HL-60/S4 (cell line): ENCODE measurements at regions not wholly inside any gene's neighbourhood (a gene's known extent, or its start where the extent isn't known, plus 50 kb on each side); places are given as distances from the start of the nearest gene placed in this dataset.

ENCODE experiments used
- in situ Hi-C: fragments of 300-500 bp; cut with MboI; formaldehyde crosslinking; loops from 2 replicates; pipeline ENCODE4 v1.14.3; 2022; ENCODE audit warnings: low sequenced_read_pairs

DNA sequence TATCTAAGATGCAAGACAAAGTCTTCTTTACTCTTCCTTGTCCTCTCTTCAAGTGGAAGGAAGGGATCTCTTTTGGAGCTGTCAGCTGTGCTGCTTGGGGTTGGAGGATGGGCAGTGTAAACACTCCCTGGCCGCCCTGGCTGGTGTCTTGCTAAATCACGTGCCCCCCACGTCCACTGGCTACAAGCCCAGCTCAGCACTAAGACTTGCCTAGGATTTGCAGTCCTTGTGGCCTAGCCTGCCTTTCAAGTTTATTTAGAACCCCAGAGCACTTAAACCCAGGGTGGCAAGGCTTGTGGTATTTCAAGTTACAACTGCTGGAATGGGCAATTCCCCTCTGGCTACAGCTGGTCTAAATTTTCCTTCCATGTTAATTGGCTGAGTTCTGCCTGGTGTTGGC is 272.4 kb upstream of the MYO3A start:
- in situ Hi-C loops = no loop called here

GRCh38 chr10:25666276-25666675 is 267.8 kb upstream of the MYO3A start:
- in situ Hi-C loops = no loop called here

DNA sequence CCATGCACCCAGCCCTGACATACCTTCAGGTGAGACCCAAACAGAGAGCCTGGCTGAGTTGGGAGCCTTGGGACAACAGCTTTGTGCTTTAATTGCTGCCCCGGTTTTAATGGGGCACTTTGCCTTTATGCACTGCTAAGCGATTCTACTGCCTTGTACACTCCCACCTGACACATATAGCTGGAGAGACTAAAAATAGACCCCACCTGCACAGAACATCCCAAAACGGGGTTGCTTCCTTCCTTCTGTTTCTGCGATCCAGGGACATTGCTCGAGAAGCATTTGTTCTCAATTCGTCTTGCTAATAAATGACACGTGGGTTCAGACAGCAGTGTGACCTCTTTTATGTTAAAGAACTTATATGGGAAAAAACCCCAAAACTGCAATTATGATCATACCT is 258.8 kb upstream of the MYO3A start:
- in situ Hi-C loops = no loop called here

GRCh38 chr10:25675615-25676014 is 258.4 kb upstream of the MYO3A start:
- in situ Hi-C loops = no loop called here

GRCh38 chr10:25678220-25678619 is 255.8 kb upstream of the MYO3A start:
- in situ Hi-C loops = no loop called here

- in situ Hi-C loops = no loop called here
Measured at GRCh38 chr10:25678666-25679065, 255.4 kb upstream of the MYO3A start.

GRCh38 chr10:25682203-25682851 is 251.7 kb upstream of the MYO3A start:
- in situ Hi-C loops = no loop called here

- in situ Hi-C loops = no loop called here
Measured at GRCh38 chr10:25683344-25683743, 250.7 kb upstream of the MYO3A start.

DNA sequence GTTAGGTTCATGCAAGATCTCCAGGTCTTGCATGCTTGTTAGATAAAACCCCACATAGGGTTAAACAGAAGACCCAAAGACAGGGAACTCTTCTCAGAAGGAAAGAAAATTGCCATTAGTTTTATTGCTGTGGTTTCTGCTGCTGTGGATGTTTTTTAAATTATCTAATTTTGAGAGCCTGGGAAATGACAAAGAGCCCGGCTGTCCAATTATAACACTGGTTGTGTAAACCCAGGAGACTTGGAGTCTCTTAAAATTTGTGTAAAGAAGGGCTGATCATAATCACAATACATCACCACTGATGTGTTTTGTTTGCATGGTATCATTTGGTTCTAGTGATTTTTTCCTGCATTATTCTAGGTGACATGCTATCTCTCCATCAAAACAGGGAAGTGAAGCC is 246.5 kb upstream of the MYO3A start:
- in situ Hi-C loops = no loop called here

GRCh38 chr10:25689346-25690100 is 244.5 kb upstream of the MYO3A start:
- in situ Hi-C loops = no loop called here

GRCh38 chr10:25692761-25693160 is 241.3 kb upstream of the MYO3A start:
- in situ Hi-C loops = no loop called here

- in situ Hi-C loops = no loop called here
Measured at GRCh38 chr10:25694206-25694933, 239.7 kb upstream of the MYO3A start.

GRCh38 chr10:25694971-25695370 is 239.1 kb upstream of the MYO3A start:
- in situ Hi-C loops = no loop called here

- in situ Hi-C loops = no loop called here
Measured at GRCh38 chr10:25695586-25695985, 238.4 kb upstream of the MYO3A start.

- in situ Hi-C loops = no loop called here
Measured at GRCh38 chr10:25696013-25696708, 237.9 kb upstream of the MYO3A start.

DNA sequence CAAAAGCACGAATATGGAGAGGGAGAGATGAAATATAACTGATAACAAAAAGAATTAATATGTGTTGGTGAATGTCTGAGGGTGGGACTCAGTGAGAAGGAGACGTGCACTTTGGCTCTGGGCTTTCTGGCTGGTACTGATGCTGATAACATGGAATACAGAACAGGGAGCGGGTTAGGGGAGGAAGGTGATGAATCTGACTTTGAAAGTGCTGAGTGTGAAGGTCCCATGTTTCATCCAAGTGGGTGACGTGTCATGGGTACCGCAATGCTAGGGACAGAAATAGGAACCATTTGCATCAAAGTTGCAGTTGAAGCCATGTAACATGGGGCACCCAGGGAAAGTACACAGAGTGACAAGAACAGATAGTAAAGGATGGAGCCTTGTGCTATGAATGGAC is 236.6 kb upstream of the MYO3A start:
- in situ Hi-C loops = no loop called here

DNA sequence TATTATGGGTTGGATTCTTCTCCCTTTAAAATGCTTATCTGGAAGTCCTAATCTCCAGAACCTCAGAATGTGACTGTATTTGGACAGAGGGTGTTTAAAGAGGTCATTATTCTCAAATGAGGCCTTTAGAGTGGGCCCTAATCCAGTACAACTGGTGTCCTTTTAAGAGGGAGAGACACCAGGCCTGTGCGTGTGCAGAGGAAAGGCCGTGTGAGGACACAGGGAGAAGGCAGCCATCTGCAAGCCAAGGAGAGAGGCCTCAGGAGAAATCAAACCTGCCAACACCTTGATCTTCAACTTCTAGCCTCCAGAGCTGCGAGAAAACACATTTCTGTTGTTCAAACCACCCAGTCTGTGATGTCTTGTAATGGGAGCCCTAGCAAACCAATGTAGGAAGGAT is 235.4 kb upstream of the MYO3A start:
- in situ Hi-C loops = no loop called here

DNA sequence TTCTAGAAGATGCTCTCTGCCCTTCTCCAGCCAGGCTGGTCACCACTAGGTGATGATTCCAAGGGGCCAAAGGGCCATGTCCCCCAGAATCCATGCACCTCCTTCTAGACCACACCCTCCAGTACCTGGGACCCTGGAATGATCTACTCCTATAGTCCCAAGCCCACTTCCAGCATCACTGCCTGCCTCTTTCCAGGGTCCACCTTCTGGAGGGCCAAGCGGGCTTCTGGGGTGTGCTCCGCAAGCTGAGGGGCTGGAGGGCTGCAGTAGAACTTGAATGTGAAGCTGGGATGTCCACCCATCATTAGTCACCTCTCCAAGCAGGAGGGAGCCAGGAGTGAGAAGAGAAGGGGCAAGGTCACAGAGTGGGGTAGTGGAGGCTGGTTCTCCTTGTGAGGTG is 234.4 kb upstream of the MYO3A start:
- in situ Hi-C loops = no loop called here

DNA sequence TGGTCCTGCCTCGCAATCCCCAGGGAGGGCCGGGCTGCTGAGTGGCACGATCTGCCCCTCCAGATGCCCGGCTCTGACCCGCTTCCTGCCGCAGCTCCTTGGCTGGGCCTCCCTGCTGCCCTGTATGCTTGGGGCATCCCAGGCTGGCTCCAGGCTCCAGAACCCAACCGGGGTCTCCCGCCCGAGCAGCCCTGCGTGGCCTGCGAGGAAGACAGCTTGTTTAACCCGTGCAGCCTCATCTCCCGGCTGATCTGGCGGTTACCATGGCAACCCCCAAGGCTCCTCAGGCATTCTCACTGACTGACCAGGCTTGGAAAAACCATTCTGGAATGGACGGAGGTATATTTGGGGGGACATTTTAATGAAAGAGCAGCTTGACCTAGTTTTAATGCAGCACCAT is 232.4 kb upstream of the MYO3A start:
- in situ Hi-C loops = no loop called here

DNA sequence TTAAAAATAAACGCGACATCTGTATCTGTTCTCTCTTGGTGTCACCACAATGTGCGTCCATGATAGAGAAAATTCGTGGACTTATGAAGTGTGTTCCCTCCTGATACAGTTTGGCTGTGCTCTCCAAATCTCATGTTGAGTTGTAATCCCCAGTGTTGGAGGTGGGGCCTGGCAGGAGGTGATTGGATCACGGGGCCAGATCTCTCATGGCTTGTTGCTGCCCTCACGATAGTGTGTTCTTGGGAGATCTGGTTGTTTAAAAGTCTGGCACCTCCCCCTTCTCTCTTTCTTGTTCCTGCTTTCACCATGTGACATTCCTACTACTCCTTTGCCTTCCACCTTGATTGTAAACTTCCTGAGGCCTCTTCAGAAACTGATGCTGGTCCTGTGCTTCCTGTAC is 229.4 kb upstream of the MYO3A start:
- in situ Hi-C loops = no loop called here

- in situ Hi-C loops = no loop called here
Measured at GRCh38 chr10:25707572-25707971, 226.5 kb upstream of the MYO3A start.
